ENCODE measurements at regions not wholly inside any gene's neighbourhood (a gene's known extent, or its start where the extent isn't known, plus 50 kb on each side); places are given as distances from the start of the nearest gene placed in this dataset.

GRCh38 chr20:6953611-6954010, 186.1 kb downstream of the BMP2 start:
- DNase-seq (ENCODE audit: low spot score): no peak

GRCh38 chr20:6954219-6954618, 186.7 kb downstream of the BMP2 start:
- DNase-seq (ENCODE audit: low spot score): no peak

- no peak for DNase-seq (ENCODE audit: low spot score)
Measured at GRCh38 chr20:6956056-6956455, 188.6 kb downstream of the BMP2 start.

GRCh38 chr20:6956574-6956973, 189.1 kb downstream of the BMP2 start:
- DNase-seq (ENCODE audit: low spot score): no peak

GRCh38 chr20:6959900-6960312, 192.4 kb downstream of the BMP2 start:
- DNase-seq (ENCODE audit: low spot score): no peak

GRCh38 chr20:6966721-6967120, 199.2 kb downstream of the BMP2 start:
- no peak for DNase-seq (ENCODE audit: low spot score)

GRCh38 chr20:6974838-6975237, 207.4 kb downstream of the BMP2 start:
- DNase-seq (ENCODE audit: low spot score): no peak

GRCh38 chr20:6975311-6975710, 207.8 kb downstream of the BMP2 start:
- DNase-seq (ENCODE audit: low spot score): no peak

GRCh38 chr20:6976106-6976900, 208.8 kb downstream of the BMP2 start:
- DNase-seq (ENCODE audit: low spot score): no peak

GRCh38 chr20:6979621-6980020, 212.1 kb downstream of the BMP2 start:
- DNase-seq (ENCODE audit: low spot score): no peak

GRCh38 chr20:6993011-6993410, 225.5 kb downstream of the BMP2 start:
- DNase-seq (ENCODE audit: low spot score): no peak

GRCh38 chr20:6993511-6993910, 226.0 kb downstream of the BMP2 start:
- no peak for DNase-seq (ENCODE audit: low spot score)

GRCh38 chr20:6994452-6994851, 227.0 kb downstream of the BMP2 start:
- no peak for DNase-seq (ENCODE audit: low spot score)

GRCh38 chr20:6998909-6999308, 231.4 kb downstream of the BMP2 start:
- DNase-seq (ENCODE audit: low spot score): no peak

GRCh38 chr20:6999381-6999780, 231.9 kb downstream of the BMP2 start:
- DNase-seq (ENCODE audit: low spot score): no peak

GRCh38 chr20:7003598-7003997, 236.1 kb downstream of the BMP2 start:
- no peak for DNase-seq (ENCODE audit: low spot score)

- DNase-seq (ENCODE audit: low spot score): no peak
Measured at GRCh38 chr20:7004801-7005200, 237.3 kb downstream of the BMP2 start.

GRCh38 chr20:7010527-7010926, 243.0 kb downstream of the BMP2 start:
- no peak for DNase-seq (ENCODE audit: low spot score)

GRCh38 chr20:7015257-7015656, 247.8 kb downstream of the BMP2 start:
- DNase-seq (ENCODE audit: low spot score): no peak

- DNase-seq (ENCODE audit: low spot score): no peak
Measured at GRCh38 chr20:7022597-7022996, 255.1 kb downstream of the BMP2 start.

GRCh38 chr20:7025635-7026034, 258.1 kb downstream of the BMP2 start:
- no peak for DNase-seq (ENCODE audit: low spot score)

- no peak for DNase-seq (ENCODE audit: low spot score)
Measured at GRCh38 chr20:7029019-7029418, 261.5 kb downstream of the BMP2 start.

GRCh38 chr20:7031222-7031621, 263.7 kb downstream of the BMP2 start:
- DNase-seq (ENCODE audit: low spot score): no peak

- no peak for DNase-seq (ENCODE audit: low spot score)
Measured at GRCh38 chr20:7038029-7038428, 270.5 kb downstream of the BMP2 start.

Measured in mesenteric fat pad (tissue), 1 donor.